SJSA1 (cell line): ENCODE measurements at regions not wholly inside any gene's neighbourhood (a gene's known extent, or its start where the extent isn't known, plus 50 kb on each side); places are given as distances from the start of the nearest gene placed in this dataset.

Experiments
- DNase-seq, 2 experiments: peaks; one replicate each; pipeline ENCODE4 v3.0.0-alpha.2; 2015 to 2020; ENCODE audit warnings: low spot score in 2 of 2, low read depth in 1 of 2
- H3K27ac ChIP-seq: fragments of 250-450 bp; sonication (Bioruptor Pico); 2 replicates; pipeline ENCODE4 v1.5.1; 2020; ENCODE audit warnings: mild to moderate bottlenecking, moderate library complexity
- H3K27me3 ChIP-seq: fragments of 250-450 bp; sonication (Bioruptor Pico); replicated peaks from 2 replicates; pipeline ENCODE4 v1.5.1; 2020; ENCODE audit warnings: mild to moderate bottlenecking, moderate library complexity
- H3K36me3 ChIP-seq: fragments of 250-450 bp; sonication (Bioruptor Pico); 2 replicates; pipeline ENCODE4 v1.5.1; 2020; ENCODE audit warnings: mild to moderate bottlenecking
- H3K4me1 ChIP-seq: fragments of 250-450 bp; sonication (Bioruptor Pico); replicated peaks from 2 replicates; pipeline ENCODE4 v1.6.1; 2021; ENCODE audit warnings: mild to moderate bottlenecking
- H3K4me3 ChIP-seq: fragments of 250-450 bp; sonication (Bioruptor Pico); 2 replicates; pipeline ENCODE4 v1.5.1; 2020; ENCODE audit warnings: mild to moderate bottlenecking
- H3K9me3 ChIP-seq: fragments of 250-450 bp; sonication (Bioruptor Pico); replicated peaks from 2 replicates; pipeline ENCODE4 v1.5.1; 2020; ENCODE audit warnings: mild to moderate bottlenecking

DNA sequence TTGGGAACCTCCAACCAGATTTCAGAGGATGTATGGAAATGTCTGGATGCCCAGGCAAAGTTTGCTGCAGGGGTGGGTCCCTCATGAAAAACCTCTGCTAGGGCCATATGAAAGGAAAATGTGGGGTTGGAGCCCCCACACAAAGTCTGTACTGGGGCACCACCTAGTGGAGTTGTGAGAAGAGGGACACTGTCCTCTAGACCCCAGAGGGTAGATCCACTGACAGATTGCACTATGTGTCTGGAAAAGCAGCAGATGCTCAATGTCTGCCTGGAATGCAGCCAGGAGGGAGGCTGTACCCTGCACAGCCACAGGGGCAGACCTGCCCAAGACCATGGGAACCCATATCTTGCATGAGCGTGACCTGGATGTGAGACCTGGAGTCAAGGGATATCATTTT lies 573.7 kb upstream of the NXPH2 start:
- H3K9me3 ChIP-seq: peaks cover 3% of the 10 kb centered on the region; the same call in 1 of the 2 replicates

DNA sequence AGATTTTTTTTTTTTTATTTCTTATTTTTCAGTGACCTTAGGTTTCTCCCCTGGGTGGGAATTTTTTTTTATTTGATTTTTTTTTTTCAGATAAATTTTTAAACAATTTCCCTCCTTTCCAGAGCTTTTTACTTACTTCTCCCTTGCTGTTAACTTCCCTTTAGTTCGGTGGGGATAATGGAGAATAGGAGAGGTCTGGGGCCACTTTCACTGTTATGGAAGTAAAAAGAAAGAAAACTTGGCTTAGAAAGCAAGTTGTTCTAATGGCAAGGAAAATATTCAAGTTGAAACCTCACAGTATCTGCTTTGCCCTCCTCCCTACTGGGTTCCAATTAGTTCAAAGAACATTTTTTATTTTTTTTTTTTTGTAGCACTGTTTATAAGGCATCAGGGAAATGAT lies 537.1 kb upstream of the NXPH2 start:
- Histone ChIP-seq H3K27ac (no peak overlapping the region), H3K27me3 (no peaks in the 10 kb centered on the region), H3K9me3 (no peaks in the 10 kb centered on the region), H3K4me1 (no peaks in the 10 kb centered on the region), H3K4me3 (no peak overlapping the region), H3K36me3 (no peaks in the 10 kb centered on the region)
- no peak for DNase-seq

More for the DNA sequence above, 573.7 kb upstream of the NXPH2 start:
- no peak overlapping the region for H3K4me3 ChIP-seq
- H3K27me3 ChIP-seq: no peaks in the 10 kb centered on the region
- no peak for DNase-seq
- no peaks in the 10 kb centered on the region for H3K4me1 ChIP-seq
- H3K36me3 ChIP-seq: no peaks in the 10 kb centered on the region
- H3K27ac ChIP-seq: no peak overlapping the region

DNA sequence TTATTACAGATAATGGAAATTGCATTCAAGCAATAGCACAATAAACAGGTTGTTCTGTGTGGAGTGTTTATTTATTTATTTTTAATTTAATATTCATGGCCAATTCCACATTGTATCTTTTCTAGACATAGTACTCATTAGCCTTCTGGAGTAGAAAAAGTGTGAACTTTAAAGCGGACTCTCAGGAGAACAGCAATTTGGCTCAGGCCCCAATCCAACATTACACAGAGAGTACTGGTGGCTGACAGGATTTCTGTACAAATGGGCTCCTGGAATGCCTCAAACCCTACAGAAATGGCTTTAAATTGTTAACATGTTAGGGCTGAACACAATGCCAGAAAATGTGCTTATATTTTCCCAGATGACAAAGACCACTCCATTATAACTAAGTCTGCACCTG lies 533.9 kb upstream of the NXPH2 start:
- Histone ChIP-seq H3K9me3 (no peaks in the 10 kb centered on the region), H3K4me1 (no peaks in the 10 kb centered on the region), H3K36me3 (no peaks in the 10 kb centered on the region), H3K27ac (no peak overlapping the region), H3K27me3 (no peaks in the 10 kb centered on the region), H3K4me3 (no peak overlapping the region)
- DNase-seq: no peak

DNA sequence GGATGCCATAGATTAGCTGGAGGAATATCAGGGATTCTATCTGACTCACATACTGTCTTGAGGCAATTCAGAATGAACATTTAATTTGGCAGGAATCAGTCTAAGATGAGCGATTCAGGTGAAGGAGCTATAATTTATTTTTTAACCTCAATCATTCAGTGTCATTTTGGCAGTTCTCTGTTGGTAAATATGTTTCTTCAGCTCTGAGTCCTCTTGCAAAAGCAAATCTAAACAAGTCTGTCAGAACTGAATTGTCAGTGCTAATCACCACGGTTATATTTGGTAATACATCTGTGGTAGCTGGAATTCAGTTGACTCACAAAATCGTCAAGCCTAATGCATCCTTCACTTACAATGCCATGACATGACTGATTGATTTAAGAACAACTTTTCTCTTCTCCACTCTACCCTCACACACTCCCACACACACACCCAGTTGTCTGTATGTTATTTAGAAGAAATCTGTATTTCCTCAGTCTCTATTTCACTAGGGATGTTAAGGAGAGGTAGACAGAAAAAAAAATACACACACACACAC lies 516.6 kb upstream of the NXPH2 start:
- Histone ChIP-seq H3K27me3 (no peaks in the 10 kb centered on the region), H3K9me3 (no peaks in the 10 kb centered on the region; the same call in 1 of the 2 replicates), H3K27ac (no peak overlapping the region), H3K4me1 (no peaks in the 10 kb centered on the region), H3K4me3 (no peak overlapping the region), H3K36me3 (no peaks in the 10 kb centered on the region)
- DNase-seq: no peak

DNA sequence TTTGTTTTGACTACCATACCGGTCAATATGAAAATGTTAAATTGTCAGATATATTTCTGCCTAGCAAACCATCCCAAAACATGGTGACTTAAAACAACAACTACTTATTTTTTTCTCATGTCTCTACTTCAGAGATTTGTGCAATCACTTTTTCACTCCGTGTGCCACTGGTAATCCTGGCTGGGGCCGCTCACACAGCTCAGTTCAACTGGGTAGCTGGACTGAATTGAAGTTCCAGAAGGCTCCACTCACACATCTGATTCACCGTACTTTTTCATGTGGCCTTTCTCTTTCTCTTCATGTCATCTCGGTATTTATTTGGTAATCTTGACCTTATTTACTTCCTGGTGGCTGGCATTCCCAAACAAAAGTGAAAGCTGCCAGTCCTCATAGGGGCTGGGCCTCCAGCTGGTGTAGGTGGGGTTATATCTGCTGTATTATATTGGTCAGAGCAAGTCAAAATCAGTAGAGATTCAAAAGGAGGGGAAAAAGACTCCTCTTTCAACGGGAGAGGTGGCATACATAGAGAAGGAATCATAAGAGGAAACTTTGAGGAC lies 513.9 kb upstream of the NXPH2 start:
- H3K9me3 ChIP-seq: no peaks in the 10 kb centered on the region; the same call in 1 of the 2 replicates
- DNase-seq: no peak
- H3K27me3 ChIP-seq: no peaks in the 10 kb centered on the region
- H3K4me3 ChIP-seq: no peak overlapping the region
- H3K36me3 ChIP-seq: no peaks in the 10 kb centered on the region
- H3K27ac ChIP-seq: no peak overlapping the region
- H3K4me1 ChIP-seq: no peaks in the 10 kb centered on the region

DNA sequence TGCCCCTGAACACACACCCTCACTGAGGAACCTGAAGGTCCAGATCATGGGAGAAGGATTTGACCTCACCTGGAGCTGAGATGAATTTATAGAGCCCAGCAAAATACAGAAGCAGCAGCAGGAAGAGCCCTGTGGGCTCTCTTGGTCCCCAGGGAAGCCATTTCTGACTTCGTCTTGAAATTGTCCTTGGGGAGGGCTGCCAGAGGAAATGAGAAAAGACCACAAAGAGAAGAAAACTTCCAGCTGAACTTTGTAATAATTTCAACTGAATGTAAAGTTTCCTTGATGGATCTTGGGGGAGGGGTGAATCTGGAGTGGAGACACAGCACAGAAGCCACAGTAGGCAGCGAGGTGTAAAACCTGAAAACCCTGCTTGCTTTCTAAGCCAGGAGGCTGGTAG lies 500.9 kb upstream of the NXPH2 start:
- H3K4me3 ChIP-seq: no peak overlapping the region
- no peaks in the 10 kb centered on the region for H3K9me3 ChIP-seq
- H3K36me3 ChIP-seq: no peaks in the 10 kb centered on the region
- no peak for DNase-seq
- H3K4me1 ChIP-seq: no peaks in the 10 kb centered on the region
- H3K27ac ChIP-seq: no peak overlapping the region
- no peaks in the 10 kb centered on the region for H3K27me3 ChIP-seq

DNA sequence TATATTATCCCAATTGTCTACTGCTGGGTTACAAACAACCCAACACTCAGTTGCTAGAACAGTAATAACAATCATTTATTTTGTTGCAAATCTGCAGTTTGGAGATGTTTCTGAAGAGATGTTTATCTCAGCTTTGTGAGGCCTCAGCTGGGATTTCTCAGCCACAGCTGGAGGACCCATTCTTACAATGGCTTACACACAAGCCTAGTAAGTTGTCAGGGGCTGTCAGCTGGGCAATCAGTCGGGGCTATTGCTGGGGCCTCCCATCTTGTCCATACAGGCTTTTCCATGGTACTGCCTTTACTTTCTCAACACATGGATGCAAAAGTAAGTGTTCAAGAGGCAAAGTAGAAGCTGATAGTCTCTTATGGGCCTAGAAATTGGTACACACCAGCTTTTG lies 491.7 kb upstream of the NXPH2 start:
- no peak overlapping the region for H3K27ac ChIP-seq
- no peaks in the 10 kb centered on the region for H3K36me3 ChIP-seq
- H3K27me3 ChIP-seq: no peaks in the 10 kb centered on the region
- no peak overlapping the region for H3K4me3 ChIP-seq
- no peak for DNase-seq
- no peaks in the 10 kb centered on the region for H3K4me1 ChIP-seq
- no peaks in the 10 kb centered on the region for H3K9me3 ChIP-seq

DNA sequence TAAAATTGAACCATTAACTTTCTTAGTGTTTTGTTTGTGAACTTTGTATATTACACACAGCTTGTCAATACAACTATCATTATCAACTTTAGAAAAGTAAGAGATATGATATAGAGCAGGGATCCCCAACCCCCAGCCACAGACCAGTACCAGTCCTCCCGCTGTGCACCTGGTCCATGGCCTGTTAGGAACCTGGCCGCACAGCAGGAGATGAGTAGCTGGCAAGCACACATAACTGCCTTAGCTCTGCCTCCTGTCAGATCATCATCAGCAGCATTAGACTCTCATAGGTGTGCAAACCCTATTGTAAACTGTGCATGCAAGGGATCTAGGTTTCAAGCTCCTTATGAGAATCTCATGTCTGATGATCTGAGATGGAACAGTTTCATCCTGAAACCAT lies 491.0 kb upstream of the NXPH2 start:
- Histone ChIP-seq H3K27ac (no peak overlapping the region), H3K36me3 (no peaks in the 10 kb centered on the region), H3K4me3 (no peak overlapping the region), H3K4me1 (no peaks in the 10 kb centered on the region), H3K27me3 (no peaks in the 10 kb centered on the region), H3K9me3 (no peaks in the 10 kb centered on the region)
- no peak for DNase-seq

DNA sequence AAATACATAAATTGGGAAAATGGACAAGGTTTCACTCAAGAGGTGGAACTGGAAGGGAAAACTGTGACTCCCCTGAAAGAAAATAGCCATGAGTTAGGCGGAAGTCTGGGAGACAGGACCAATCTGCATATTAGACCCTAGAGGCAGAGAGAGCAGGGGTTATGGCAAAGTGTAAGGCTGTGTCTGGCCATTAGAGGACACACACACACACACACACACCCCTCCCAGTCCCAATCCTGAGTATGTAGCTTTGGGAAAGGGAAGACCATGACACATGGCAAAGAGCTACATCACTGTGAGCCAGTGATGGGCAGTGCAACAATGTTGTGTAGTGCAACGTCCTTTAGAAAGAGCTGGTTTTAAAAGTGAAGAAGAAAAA lies 479.9 kb upstream of the NXPH2 start:
- no peak for DNase-seq
- no peak overlapping the region for H3K4me3 ChIP-seq
- H3K36me3 ChIP-seq: no peaks in the 10 kb centered on the region
- H3K27me3 ChIP-seq: no peaks in the 10 kb centered on the region
- H3K27ac ChIP-seq: no peak overlapping the region
- H3K4me1 ChIP-seq: no peaks in the 10 kb centered on the region
- no peaks in the 10 kb centered on the region for H3K9me3 ChIP-seq

DNA sequence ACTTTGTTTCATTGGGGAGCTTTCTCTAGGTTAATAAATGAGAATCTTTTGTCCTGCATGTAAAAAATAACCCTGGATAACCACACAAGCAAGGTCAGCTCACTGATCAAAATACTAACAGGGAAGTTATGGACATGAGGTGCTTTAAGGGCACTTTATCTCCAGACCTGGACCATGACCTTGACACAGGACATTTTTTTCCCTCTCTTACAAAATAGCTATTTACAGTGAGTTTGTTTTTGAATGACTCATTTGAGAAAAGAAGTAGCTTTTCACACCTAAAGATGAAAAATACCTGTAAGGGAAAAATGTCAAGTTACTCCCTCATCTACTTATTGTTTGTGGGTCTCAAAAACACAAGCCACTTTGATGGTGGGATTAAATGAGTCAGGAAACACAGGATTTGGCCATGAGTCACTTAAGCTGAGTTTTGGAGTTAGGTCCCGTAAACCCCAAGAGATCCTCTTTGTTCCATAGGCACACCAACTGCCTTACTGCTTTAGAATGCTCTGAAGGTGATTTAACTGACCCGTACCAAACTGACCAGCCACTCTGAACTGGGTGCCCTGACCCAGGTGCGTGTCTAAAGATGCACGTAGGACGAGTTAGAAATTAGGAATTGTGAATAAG lies 479.3 kb upstream of the NXPH2 start:
- Histone ChIP-seq H3K9me3 (no peaks in the 10 kb centered on the region), H3K4me3 (no peak overlapping the region), H3K36me3 (no peaks in the 10 kb centered on the region), H3K27me3 (no peaks in the 10 kb centered on the region), H3K27ac (no peak overlapping the region), H3K4me1 (no peaks in the 10 kb centered on the region)
- DNase-seq: no peak

DNA sequence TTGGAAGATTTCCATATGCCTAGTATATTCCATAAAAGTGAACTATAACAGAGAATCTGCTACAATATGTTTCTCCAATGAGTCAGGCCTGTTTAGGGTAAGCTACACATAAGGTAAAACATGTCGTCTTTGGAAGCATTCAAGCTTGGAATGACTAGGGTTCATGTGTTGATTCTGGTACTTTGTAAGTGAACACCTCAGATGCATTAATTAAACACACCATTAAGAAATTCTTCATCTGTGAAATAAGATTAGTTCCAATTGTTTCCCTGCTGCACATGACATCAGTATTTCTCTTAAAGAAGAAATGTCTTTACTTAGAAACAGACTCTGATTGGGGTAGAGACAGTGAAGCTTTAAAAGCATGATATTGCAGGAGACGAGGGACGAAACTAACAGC lies 461.1 kb upstream of the NXPH2 start:
- Histone ChIP-seq H3K36me3 (no peaks in the 10 kb centered on the region), H3K4me3 (no peak overlapping the region), H3K9me3 (no peaks in the 10 kb centered on the region), H3K27me3 (no peaks in the 10 kb centered on the region), H3K27ac (no peak overlapping the region), H3K4me1 (no peaks in the 10 kb centered on the region)
- DNase-seq: no peak

DNA sequence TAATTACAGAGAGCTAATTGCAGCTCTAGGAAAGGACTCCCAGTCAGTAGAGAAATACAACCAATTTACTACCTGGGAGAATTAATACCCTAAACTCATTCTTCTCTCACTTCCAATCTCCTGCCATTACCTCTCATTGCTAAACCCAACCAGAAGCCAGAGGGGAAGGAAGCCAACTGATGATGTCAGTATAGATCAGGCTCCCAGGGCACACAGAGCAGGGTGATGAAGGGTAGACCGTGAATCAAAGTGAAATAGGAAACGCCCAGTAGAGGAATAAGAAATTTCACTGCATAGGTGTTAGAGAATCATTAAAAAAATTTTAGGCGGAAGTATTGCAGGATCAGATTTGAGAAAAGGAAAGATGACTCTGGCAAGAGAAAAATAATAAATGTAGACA lies 456.8 kb upstream of the NXPH2 start:
- Histone ChIP-seq H3K4me3 (no peak overlapping the region), H3K36me3 (no peaks in the 10 kb centered on the region), H3K4me1 (no peaks in the 10 kb centered on the region)

DNA sequence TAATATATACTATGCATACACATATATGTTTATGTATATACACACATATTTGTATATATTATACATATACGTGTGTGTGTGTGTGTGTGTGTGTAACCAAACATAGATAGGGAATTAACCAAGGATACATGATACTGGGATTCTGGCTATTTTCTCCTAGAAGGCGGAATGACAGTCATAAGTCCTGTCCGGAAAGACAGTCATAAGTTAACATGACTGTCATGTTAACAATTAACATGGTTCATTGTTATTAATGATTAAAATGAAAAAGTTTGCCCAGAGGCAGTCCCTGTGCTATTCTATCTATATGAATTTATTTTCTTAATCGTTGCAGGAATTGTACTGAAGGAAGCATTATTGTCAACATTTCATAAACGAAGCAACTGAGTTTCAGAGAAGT lies 450.7 kb upstream of the NXPH2 start:
- Histone ChIP-seq H3K4me1 (no peaks in the 10 kb centered on the region), H3K27ac (no peak overlapping the region), H3K27me3 (no peaks in the 10 kb centered on the region), H3K9me3 (no peaks in the 10 kb centered on the region), H3K4me3 (no peak overlapping the region), H3K36me3 (no peaks in the 10 kb centered on the region)
- DNase-seq: no peak

More for the DNA sequence above, 456.8 kb upstream of the NXPH2 start:
- Histone ChIP-seq H3K27me3 (no peaks in the 10 kb centered on the region), H3K27ac (no peak overlapping the region), H3K9me3 (no peaks in the 10 kb centered on the region)
- DNase-seq: no peak

DNA sequence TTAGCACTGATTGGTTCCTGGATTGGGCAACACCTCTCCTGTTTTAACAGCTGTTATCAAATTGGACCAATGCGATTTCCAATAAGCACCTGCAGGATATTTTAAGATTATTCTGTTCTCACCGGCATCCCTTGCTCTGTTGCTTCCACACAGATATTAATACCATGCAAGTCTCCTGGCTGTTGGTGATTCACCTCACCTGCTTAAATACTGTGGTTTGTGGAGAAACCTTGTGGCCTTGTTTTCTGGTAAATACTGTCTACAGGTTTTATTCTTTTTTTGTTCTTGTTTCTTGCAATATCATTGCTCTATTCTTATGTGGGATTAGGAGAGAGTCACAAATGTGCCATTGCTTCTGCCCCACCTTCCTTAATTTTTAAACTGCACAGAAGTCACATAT lies 448.1 kb upstream of the NXPH2 start:
- Histone ChIP-seq H3K9me3 (no peaks in the 10 kb centered on the region), H3K4me1 (no peaks in the 10 kb centered on the region), H3K36me3 (no peaks in the 10 kb centered on the region), H3K27me3 (0 out of 2 replicates have a peak, but pooled peaks cover 3% of the 10 kb centered on the region), H3K27ac (no peak overlapping the region), H3K4me3 (no peak overlapping the region)
- no peak for DNase-seq

DNA sequence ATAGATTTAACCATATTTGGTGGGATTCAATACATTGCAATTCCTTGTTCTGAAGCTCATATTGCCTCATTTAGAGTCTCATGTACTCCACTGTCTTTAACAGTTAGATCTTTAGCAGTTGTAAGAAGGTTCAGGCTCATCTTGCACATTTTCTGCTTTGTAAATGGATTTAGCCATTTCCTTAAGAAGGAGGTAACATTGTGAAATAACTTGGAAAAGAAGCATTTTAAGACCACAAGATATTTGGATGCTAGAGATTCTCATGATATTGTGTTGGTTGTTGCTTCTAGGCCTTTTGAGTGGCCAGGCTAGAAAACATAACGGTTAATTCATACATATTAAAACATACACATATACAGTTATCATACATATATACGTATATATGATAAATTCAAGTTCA lies 445.8 kb upstream of the NXPH2 start:
- Histone ChIP-seq H3K27me3 (0 out of 2 replicates have a peak, but pooled peaks cover 3% of the 10 kb centered on the region), H3K9me3 (no peaks in the 10 kb centered on the region), H3K4me3 (no peak overlapping the region), H3K27ac (no peak overlapping the region), H3K36me3 (no peaks in the 10 kb centered on the region), H3K4me1 (no peaks in the 10 kb centered on the region)
- no peak for DNase-seq
